Effector memory CD4-positive, alpha-beta T cell (primary cell): ENCODE measurements at regions not wholly inside any gene's neighbourhood (a gene's known extent, or its start where the extent isn't known, plus 50 kb on each side); places are given as distances from the start of the nearest gene placed in this dataset.
A peak's percentile ranks its signal among the peaks of the same experiment; 100 is the strongest.
"Not testable (repeated sequence)": the region's sequence is repeated elsewhere in the genome, so short reads cannot be mapped to it uniquely, and the experiment has no call there.

Experiments used
- DNase-seq, 3 donors: peaks; one replicate each; pipeline ENCODE4 v3.0.0-alpha.2; 2020
- H3K27ac ChIP-seq: 2 replicates; pipeline ENCODE4 v1.7.0; 2013; ENCODE audit warnings: mild to moderate bottlenecking, low read length, moderate library complexity; ENCODE audit not compliant: insufficient read depth, poor library complexity, severe bottlenecking
- H3K27me3 ChIP-seq: replicated peaks from 2 replicates; pipeline ENCODE4 v1.7.0; 2013; ENCODE audit warnings: mild to moderate bottlenecking, low read length; ENCODE audit not compliant: insufficient read depth, control insufficient read depth, poor library complexity, severe bottlenecking
- H3K36me3 ChIP-seq: 2 replicates; pipeline ENCODE4 v1.7.0; 2013; ENCODE audit warnings: mild to moderate bottlenecking, low read length, moderate library complexity; ENCODE audit not compliant: control insufficient read depth, insufficient read depth
- H3K4me1 ChIP-seq: 2 replicates; pipeline ENCODE4 v1.7.0; 2013; ENCODE audit warnings: low read length, mild to moderate bottlenecking; ENCODE audit not compliant: control insufficient read depth, insufficient read depth, poor library complexity, severe bottlenecking
- H3K4me3 ChIP-seq: 2 replicates; pipeline ENCODE4 v1.7.0; 2013; ENCODE audit warnings: low read length, low read depth, mild to moderate bottlenecking; ENCODE audit not compliant: insufficient read depth, poor library complexity, severe bottlenecking
- H3K9me3 ChIP-seq: 2 replicates; pipeline ENCODE4 v1.7.0; 2013; ENCODE audit warnings: mild to moderate bottlenecking, low read length, moderate library complexity; ENCODE audit not compliant: control insufficient read depth

DNA sequence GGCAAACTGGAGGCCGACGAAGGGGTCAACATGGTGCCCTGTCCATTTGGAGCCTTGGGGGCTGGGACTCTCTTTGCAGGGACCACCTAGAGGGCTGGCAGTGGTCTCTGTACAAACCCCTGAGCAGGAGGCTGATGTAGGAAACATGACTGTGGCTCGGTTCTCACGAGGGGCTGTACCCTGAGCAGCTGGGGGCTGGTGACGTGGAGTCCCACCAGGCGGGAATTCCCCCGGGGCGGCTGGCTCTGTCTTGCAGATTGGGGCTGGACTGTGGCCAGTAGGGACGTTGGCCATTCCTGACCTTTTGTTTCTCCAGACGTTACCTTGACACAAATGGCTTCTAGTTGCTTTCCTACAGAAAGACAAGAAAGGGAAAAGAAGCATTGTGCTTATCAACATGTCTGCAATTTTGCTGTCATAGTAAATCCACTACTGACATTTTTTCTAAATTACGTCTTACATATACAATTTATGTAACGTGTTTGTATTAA, 115.6 kb upstream of the PRKX start:
- H3K36me3 ChIP-seq, DNase-seq, H3K4me3 ChIP-seq, H3K27me3 ChIP-seq, H3K27ac ChIP-seq, H3K4me1 ChIP-seq, H3K9me3 ChIP-seq: not testable (repeated sequence)

DNA sequence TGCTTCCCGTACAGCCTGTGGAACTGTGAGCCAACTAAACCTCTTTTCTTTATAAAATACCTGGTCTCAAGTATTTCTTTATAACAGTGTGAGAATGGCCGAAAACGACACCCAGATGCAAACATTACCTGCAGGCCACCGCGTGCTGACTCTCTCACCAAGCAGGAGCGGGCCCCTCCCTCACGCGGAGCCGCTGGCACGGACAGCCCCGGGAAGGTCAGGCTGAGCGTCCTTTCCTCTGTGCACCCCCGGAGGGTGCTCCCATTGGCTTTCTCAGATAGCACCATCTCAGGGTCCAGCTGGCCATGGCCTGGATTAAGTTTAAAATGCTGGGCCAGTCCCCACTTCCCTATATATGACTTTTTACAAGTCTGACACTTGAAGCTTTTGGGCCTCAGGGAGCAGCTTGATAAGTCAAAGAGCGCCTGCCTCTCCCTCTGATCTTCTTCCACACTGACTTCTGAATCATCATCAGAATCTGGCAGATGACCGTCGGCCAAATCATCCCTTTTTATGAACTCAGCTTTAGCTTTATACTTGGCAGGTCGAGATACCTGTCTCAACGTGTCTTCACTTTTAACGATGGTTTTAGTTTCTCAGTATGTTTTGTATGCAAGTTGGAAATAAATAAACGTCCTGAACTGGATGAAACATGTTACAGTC, 115.1 kb upstream of the PRKX start:
- not testable (repeated sequence) for DNase-seq, H3K27me3 ChIP-seq, H3K4me1 ChIP-seq, H3K4me3 ChIP-seq, H3K9me3 ChIP-seq, H3K36me3 ChIP-seq, H3K27ac ChIP-seq

DNA sequence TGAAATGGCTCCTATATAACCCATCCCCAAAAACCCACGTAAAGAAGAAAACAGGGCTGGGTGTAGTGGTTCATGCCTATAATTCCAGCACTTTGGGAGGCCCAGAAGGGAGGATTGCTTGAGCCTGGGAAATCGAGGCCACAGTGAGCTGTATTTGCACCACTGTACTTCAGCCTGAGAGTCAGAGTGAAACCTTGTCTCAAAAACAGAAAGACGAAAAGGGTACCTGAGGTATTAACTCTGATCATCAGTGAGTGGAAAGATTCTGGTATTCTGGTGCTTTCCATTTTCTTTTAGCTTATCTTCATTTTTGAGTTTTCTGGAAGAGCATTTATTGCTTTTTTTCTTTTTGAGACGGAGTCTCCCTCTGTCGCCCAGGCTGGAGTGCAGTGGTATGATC, 110.6 kb upstream of the PRKX start:
- DNase-seq, H3K27ac ChIP-seq, H3K9me3 ChIP-seq, H3K4me1 ChIP-seq, H3K27me3 ChIP-seq, H3K36me3 ChIP-seq, H3K4me3 ChIP-seq: not testable (repeated sequence)

DNA sequence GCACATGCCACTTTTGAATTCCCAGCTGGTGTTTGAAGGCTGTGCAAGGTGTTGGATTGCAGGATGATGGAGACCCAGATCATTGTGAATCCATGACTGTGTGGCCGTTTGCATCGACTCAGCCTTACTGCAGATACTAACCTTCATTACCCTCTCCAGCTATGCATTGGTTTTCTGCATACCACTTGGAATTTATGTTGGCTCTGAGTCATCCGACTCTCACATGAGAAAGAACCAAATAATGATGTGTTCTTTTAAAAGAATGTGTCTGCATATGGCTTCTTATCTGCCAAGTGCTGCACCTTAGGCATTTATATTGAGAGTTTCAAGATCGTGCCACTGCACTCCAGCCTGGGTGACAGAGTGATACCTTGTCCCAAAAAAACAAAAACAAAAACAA, 106.7 kb upstream of the PRKX start:
- Histone ChIP-seq H3K27ac (no peak overlapping the region), H3K36me3 (no peaks in the 10 kb centered on the region), H3K4me1 (peaks cover 7% of the 10 kb centered on the region), H3K9me3 (no peaks in the 10 kb centered on the region), H3K27me3 (no peaks in the 10 kb centered on the region), H3K4me3 (no peak overlapping the region)
- DNase-seq: no peak

DNA sequence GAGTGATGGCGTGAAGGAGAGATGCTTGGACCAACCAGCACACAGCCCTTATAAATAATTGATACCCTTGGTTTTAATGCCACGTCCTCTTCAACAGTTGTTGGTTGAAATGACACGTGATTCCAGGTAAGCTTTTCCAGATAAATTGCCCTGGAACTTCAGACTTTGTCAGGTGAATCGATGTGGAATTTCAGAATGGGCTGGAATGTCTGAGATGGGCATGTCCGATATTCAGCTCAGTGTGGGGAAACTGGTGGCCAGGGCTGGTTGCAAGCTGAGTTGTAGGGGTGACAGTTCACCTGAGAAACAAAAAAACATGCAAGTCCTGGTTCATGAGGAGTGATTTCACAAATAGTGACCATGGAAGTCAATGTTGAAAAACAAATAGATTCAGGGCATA, 104.0 kb upstream of the PRKX start:
- DNase-seq, H3K27ac ChIP-seq, H3K27me3 ChIP-seq, H3K4me1 ChIP-seq, H3K4me3 ChIP-seq, H3K9me3 ChIP-seq, H3K36me3 ChIP-seq: not testable (repeated sequence)

DNA sequence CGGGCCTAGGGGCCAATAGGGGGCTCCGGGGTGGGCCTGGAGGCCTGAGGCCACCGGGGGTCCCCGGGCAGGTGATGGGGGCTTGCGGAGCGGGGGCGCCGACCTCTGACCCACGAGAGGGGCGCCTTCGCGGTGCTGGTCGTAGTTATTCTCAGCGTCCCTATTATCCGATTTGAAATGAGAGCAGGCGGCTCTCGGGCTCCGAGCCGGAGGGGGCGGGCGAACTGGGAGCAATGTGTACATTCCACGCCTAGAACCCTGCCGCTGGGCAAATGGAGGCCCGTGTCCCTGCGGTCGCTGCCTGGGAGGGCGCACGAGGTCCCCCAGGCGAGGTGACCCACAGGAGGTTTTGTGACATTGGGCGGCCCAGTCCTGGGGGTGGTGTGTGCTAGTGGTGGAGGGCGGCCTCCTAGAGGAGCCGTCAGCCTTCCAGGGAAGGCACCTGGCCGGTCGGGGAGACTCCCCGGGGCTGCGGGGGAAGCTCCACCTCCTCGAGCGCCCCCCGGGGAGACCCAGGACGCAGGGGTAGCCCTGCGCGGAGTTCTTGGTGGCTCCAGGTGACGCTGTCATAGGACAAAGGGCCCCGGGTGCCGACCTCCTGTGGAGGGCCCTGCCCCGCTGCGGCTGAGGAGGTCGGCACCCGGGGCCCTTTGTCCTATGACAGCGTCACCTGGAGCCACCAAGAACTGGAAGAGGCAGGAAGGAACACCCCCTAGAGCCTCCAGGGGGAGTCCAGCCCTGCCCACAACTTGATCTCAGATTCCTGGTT, 102.6 kb upstream of the PRKX start:
- peaks cover 17% of the 10 kb centered on the region for H3K4me1 ChIP-seq
- H3K36me3 ChIP-seq: no peaks in the 10 kb centered on the region
- H3K9me3 ChIP-seq: no peaks in the 10 kb centered on the region
- peak overlapping the region; percentile 63 for H3K4me3 ChIP-seq
- H3K27me3 ChIP-seq: no peaks in the 10 kb centered on the region
- peak overlapping the region; percentile 68 for H3K27ac ChIP-seq
- DNase-seq: peak in 1 of 3 donors; percentile 8

DNA sequence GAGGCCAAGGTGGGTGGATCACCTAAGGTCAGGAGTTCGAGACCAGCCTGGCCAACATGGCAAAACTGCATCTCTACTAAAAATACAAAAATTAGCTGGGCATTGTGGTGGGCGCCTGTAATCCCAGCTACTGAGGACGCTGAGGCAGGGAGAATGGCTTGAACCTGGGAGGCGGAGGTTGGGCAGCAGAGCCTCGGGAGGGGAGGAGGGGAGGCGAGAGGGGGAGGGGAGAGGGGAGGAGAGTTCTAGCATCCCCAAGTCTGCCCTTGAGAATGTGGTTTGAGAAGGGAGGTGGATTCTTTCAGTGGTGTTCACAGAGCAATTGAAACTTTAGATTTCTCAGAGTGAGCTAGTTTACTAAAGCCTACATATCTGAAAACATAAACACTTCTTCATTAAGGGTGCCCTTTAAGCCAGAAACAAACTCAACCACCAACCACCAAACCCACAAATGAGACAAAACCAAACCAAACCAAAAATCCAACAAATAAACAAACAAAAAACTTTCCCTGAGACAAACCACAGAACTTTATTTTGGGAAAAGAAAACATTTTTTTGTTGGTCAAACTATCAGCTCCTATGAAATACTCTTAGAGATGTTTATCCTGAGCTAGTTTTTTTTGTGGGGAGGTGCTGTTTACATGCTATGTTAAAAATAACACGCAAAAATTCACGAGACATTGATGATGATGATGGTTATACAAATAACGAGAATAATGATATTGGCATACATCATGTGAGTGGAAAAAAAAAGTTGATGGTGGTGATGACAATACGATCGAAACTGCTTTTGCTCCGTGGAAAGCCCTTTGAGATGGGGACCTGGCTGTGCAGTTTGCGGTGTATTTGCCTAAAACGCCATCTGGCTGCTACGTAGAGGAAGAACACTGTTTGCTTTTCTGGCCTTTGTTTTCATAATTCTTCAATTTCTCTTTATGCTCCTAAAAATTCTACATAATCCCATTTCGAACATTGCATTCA, 98.2 kb upstream of the PRKX start:
- H3K36me3 ChIP-seq: no peaks in the 10 kb centered on the region
- no peak overlapping the region for H3K4me3 ChIP-seq
- H3K9me3 ChIP-seq: no peaks in the 10 kb centered on the region
- peak; percentile 9 to 25 (median 17) for DNase-seq
- H3K27me3 ChIP-seq: no peaks in the 10 kb centered on the region
- peaks cover 17% of the 10 kb centered on the region for H3K4me1 ChIP-seq
- no peak overlapping the region for H3K27ac ChIP-seq

DNA sequence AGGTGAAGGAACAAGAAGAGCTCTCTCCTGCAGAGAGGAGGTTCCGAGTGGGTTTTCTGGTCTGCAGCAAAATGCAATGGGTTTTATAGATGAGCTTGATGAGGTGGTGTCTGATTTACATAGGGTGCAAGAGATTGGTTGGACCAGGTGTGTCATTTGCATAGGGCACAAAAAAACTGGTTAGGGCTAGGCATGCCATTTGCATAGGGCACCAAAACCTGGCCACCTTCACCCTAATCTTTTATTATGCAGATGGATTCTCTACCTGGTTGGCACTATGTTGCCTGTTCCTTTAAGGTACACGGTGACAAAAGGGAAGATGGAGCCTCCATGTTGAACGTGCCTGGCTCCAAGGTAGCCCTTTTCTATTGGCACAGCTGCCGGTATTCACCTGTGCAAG, 94.5 kb upstream of the PRKX start:
- no peaks in the 10 kb centered on the region for H3K36me3 ChIP-seq
- no peaks in the 10 kb centered on the region for H3K9me3 ChIP-seq
- DNase-seq: no peak
- H3K27ac ChIP-seq: no peak overlapping the region
- no peak overlapping the region for H3K4me3 ChIP-seq
- H3K4me1 ChIP-seq: peaks cover 7% of the 10 kb centered on the region
- H3K27me3 ChIP-seq: no peaks in the 10 kb centered on the region

DNA sequence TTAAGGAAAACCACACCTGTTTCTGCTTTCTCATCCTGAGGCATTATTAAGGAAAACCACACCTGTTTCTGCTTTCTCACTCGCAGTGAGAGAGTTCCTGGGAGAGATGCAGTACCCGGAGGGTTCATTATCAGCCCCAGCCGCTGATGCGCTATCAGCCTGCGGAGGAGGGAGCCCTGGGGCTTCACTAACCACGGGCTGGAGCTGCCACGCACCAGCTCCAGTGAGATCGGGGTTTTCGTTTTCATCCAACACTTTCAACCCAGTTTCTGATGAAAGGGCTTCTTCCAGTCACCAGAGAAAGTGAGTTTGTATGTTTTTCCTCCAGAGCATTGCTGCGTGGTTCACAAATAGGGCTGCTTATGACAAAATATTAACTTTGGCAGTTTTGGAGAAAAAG, 93.2 kb upstream of the PRKX start:
- DNase-seq: no peak
- H3K4me1 ChIP-seq: peaks cover 4% of the 10 kb centered on the region
- no peak overlapping the region for H3K4me3 ChIP-seq
- H3K36me3 ChIP-seq: no peaks in the 10 kb centered on the region
- no peak overlapping the region for H3K27ac ChIP-seq
- no peaks in the 10 kb centered on the region for H3K9me3 ChIP-seq
- H3K27me3 ChIP-seq: no peaks in the 10 kb centered on the region
